ENCODE measurements at regions not wholly inside any gene's neighbourhood (a gene's known extent, or its start where the extent isn't known, plus 50 kb on each side); places are given as distances from the start of the nearest gene placed in this dataset.

- TF ChIP-seq CREB3 (CRISPR knock-in tag; IDR thresholded peaks at IDR 0.05) (no peak), KLF15 (CRISPR knock-in tag; IDR thresholded peaks at IDR 0.05; ENCODE audit: borderline replicate concordance) (no peak), PLRG1 (conservative IDR thresholded peaks at IDR 0.05) (no peak), CCDC6 (CRISPR knock-in tag; IDR thresholded peaks at IDR 0.05) (no peak), ATF6 (CRISPR knock-in tag; conservative IDR thresholded peaks at IDR 0.05) (no peak), ZNF816 (CRISPR knock-in tag; IDR thresholded peaks at IDR 0.05; ENCODE audit: borderline replicate concordance) (no peak), ZNF513 (CRISPR knock-in tag; conservative IDR thresholded peaks at IDR 0.05) (no peak), ZNF674 (CRISPR knock-in tag; IDR thresholded peaks at IDR 0.05; ENCODE audit: low read depth) (no peak), TSC22D2 (CRISPR knock-in tag; IDR thresholded peaks at IDR 0.05; ENCODE audit: borderline replicate concordance) (no peak), ZNF337 (CRISPR knock-in tag; IDR thresholded peaks at IDR 0.05; ENCODE audit: borderline replicate concordance, low read depth) (no peak)
Measured at GRCh38 chr2:57552885-57553284, 493.7 kb upstream of the VRK2 start (continued).

GRCh38 chr2:57554348-57554747 is 492.3 kb upstream of the VRK2 start:
- ChIA-PET CTCF (ENCODE audit: low intra/inter-chr PET ratio, low total read pairs) (no interaction called here), POLR2A (no interaction called here)
- intact Hi-C loops (cut with micrococcal nuclease; ENCODE audit: unreplicated experiment) (no loop called here), in situ Hi-C loops (cut with HindIII; ENCODE audit: extremely low pct_ligation_motif_present, low pct_unique_long_range_greater_than_20kb) (no loop called here)
- Histone ChIP-seq H3K4me2 (ENCODE audit: low read depth, low read length) (no peak overlapping the region), H4K20me1 (ENCODE audit: insufficient read depth, low read length) (no peaks in the 10 kb centered on the region), H3K79me2 (ENCODE audit: insufficient read depth, low read length) (no peaks in the 10 kb centered on the region), H3K27me3 (ENCODE audit: control insufficient read depth in 1 of 2, insufficient read depth in 2 of 2, low read length in 2 of 2) (no peaks in the 10 kb centered on the region), H3K9me3 (ENCODE audit: low read length) (no peaks in the 10 kb centered on the region; the same call in 1 of the 2 replicates), H3K4me1 (ENCODE audit: insufficient read depth, low read length) (no peaks in the 10 kb centered on the region), H3K36me3 (replicated peaks in 1 of 2; ENCODE audit: control insufficient read depth in 1 of 2, insufficient read depth in 2 of 2, low read length in 2 of 2) (no peaks in the 10 kb centered on the region), H3K4me3 (replicated peaks in 1 of 3; ENCODE audit: insufficient read depth in 1 of 3, low read depth in 2 of 3, low read length in 3 of 3) (no peak overlapping the region), H3K27ac (ENCODE audit: extremely low read length, insufficient read depth, low read length) (no peak overlapping the region), H3K9ac (ENCODE audit: insufficient read depth, low read depth, low read length) (no peak overlapping the region), H2AFZ (ENCODE audit: low read length) (no peak overlapping the region)
- DNase-seq (ENCODE audit: low spot score) = no peak
- no peak for ATAC-seq
- no peak for FAIRE-seq
- no peak for TF ChIP-seq ZKSCAN5 (CRISPR knock-in tag; IDR thresholded peaks at IDR 0.05)
- TF ChIP-seq BRF2 (CRISPR knock-in tag; IDR thresholded peaks at IDR 0.05) = no peak
- TF ChIP-seq ZNF121 (CRISPR knock-in tag; IDR thresholded peaks at IDR 0.05) = no peak
- TF ChIP-seq ZNF350 (CRISPR knock-in tag; IDR thresholded peaks at IDR 0.05; ENCODE audit: borderline replicate concordance, low read depth) = no peak
- BruUV-seq (replicated peaks) = no TSS peak
